ENCODE measurements at regions not wholly inside any gene's neighbourhood (a gene's known extent, or its start where the extent isn't known, plus 50 kb on each side); places are given as distances from the start of the nearest gene placed in this dataset.

DNA sequence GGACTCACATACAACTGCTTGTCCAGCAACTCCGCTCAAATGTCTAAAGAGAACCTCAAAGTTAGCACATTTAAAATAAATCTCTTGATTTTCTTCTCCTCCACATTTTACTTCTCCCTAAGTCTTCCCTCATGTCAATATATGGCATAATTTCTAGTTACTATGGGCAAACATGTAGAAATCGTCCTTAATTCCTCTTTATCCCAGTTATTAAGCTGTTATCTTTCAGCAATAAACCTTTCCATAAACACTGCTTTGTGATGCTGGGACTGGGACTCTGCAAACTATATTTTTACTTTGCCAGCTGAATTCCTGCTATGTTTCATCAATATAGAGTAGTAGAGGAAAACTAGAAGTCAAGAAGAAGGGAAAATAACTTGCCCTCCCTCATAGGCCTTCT is 99.7 kb downstream of the KCNRG start:
- Histone ChIP-seq H3K36me3 (peaks cover 0 to 16% (median 0%) of the 10 kb centered on the region in 9 donors), H3K27me3 (no peaks in the 10 kb centered on the region), H3K4me3 (no peak overlapping the region), H3K4me1 (peaks cover 0 to 81% (median 23%) of the 10 kb centered on the region in 12 donors), H3K27ac (no peak overlapping the region), H3K9me3 (no peaks in the 10 kb centered on the region)
- intact Hi-C loops (cut with DNase I): no loop called here
- 88 to 92% (median 89%) methylated on average over 2 of the region's 2 CpGs for WGBS, 4 donors
- no peak for DNase-seq
- TF ChIP-seq, protein P1, sequence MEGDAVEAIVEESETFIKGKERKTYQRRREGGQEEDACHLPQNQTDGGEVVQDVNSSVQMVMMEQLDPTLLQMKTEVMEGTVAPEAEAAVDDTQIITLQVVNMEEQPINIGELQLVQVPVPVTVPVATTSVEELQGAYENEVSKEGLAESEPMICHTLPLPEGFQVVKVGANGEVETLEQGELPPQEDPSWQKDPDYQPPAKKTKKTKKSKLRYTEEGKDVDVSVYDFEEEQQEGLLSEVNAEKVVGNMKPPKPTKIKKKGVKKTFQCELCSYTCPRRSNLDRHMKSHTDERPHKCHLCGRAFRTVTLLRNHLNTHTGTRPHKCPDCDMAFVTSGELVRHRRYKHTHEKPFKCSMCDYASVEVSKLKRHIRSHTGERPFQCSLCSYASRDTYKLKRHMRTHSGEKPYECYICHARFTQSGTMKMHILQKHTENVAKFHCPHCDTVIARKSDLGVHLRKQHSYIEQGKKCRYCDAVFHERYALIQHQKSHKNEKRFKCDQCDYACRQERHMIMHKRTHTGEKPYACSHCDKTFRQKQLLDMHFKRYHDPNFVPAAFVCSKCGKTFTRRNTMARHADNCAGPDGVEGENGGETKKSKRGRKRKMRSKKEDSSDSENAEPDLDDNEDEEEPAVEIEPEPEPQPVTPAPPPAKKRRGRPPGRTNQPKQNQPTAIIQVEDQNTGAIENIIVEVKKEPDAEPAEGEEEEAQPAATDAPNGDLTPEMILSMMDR (IDR thresholded peaks at IDR 0.05): no peak
- TF ChIP-seq POLR2A (IDR thresholded peaks at IDR 0.05): no peak
- ATAC-seq: no peak

DNA sequence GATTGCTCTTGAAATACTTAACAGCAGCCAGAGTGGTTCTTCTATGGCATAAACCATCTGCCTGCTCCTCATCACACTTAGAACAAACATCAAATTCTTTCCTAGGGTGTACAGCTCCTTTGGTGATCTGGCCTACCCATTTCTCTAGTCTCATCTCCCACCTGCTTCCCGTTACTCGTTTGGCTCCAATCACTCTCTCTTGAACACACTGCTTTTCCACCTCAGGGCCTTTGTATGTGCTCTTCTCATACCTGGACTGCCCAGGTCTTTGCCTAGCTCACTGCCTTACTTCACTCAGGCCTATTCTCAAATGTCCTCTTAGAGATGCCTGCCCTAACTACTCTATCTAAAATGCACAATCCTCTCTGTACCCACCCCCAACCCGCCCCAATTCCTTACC is 100.5 kb downstream of the KCNRG start:
- 93 to 97% (median 96%) methylated on average over 3 of the region's 3 CpGs for WGBS, 4 donors
- TF ChIP-seq, protein P1 (IDR thresholded peaks at IDR 0.05): no peak
- no peak for TF ChIP-seq POLR2A (IDR thresholded peaks at IDR 0.05)
- DNase-seq: no peak
- H3K27me3 ChIP-seq: no peaks in the 10 kb centered on the region
- intact Hi-C loops (cut with DNase I): no loop called here
- peaks cover 0 to 14% (median 0%) of the 10 kb centered on the region in 9 donors for H3K36me3 ChIP-seq
- no peak for ATAC-seq
- peak overlapping the region in 1 of 12 donors; percentile 61 for H3K27ac ChIP-seq
- no peaks in the 10 kb centered on the region for H3K9me3 ChIP-seq
- peaks cover 0 to 80% (median 23%) of the 10 kb centered on the region in 12 donors for H3K4me1 ChIP-seq
- no peak overlapping the region for H3K4me3 ChIP-seq

DNA sequence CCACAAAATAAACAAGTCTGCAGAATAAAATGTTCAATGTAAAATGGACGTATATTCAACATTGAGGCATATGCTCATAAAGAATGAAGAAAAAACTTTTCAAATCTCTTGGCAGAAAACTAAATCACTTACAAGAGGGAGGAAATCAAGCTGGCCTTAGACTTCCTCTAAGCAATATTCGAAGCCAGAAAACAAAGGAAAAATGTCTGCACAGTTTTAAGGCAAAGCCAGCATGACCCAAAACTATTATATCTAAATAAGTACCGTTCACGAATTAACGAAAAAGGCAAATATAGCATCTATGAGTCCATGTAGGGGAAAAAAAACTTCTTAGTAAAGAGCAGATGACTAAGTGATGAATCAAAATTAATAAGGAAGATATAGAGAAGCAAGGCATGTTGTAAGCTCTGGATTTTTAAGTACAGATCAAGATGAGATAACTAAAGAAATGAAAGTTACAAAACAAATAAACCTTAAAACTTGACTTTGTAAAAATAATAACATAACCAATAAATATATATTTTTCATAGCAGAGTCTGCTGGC is 101.3 kb downstream of the KCNRG start:
- Histone ChIP-seq H3K4me1 (peaks cover 0 to 82% (median 27%) of the 10 kb centered on the region in 12 donors), H3K4me3 (peak overlapping the region in 7 of 12 donors; percentile 1 to 30 (median 13)), H3K27ac (peak overlapping the region in 7 of 12 donors; percentile 6 to 61 (median 24)), H3K27me3 (no peaks in the 10 kb centered on the region), H3K9me3 (no peaks in the 10 kb centered on the region), H3K36me3 (peaks cover 0 to 22% (median 0%) of the 10 kb centered on the region in 9 donors)
- ATAC-seq: no peak
- 48 to 58% (median 51%) methylated on average over 5 of the region's 5 CpGs for WGBS, 4 donors
- DNase-seq: no peak
- intact Hi-C loops (cut with DNase I): no loop called here
- TF ChIP-seq, protein P1 (IDR thresholded peaks at IDR 0.05): no peak
- no peak for TF ChIP-seq POLR2A (IDR thresholded peaks at IDR 0.05)

DNA sequence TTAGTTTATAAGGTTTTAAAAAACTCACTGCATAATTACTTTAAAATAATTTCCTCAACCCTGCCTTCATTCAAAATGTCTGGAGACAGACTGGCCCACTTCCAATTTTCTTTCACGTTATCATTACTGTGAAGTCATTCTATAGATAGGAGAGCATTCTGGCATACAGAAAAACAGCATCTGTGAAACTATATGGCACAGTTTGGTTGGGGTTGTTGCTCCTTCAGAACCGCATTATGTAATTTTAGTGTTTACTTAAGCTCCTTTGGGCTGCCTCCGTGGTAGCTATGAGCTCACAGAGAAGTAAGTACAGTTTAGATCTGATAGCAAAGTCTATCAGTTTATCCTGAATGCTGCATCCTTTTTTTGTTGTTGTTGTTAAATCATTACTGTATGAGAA is 104.3 kb downstream of the KCNRG start:
- TF ChIP-seq, protein P1 (IDR thresholded peaks at IDR 0.05): no peak
- TF ChIP-seq POLR2A (IDR thresholded peaks at IDR 0.05): no peak
- intact Hi-C loops (cut with DNase I): no loop called here
- H3K4me1 ChIP-seq: peaks cover 3 to 84% (median 45%) of the 10 kb centered on the region in 12 donors
- DNase-seq (no peak), ATAC-seq (no peak)
- H3K9me3 ChIP-seq: no peaks in the 10 kb centered on the region
- peak overlapping the region in 2 of 12 donors; percentile 23 to 28 for H3K27ac ChIP-seq
- H3K4me3 ChIP-seq: no peak overlapping the region
- 27 to 34% (median 30%) methylated on average over 3 of the region's 3 CpGs for WGBS, 4 donors
- H3K27me3 ChIP-seq: no peaks in the 10 kb centered on the region
- peaks cover 0 to 13% (median 0%) of the 10 kb centered on the region in 9 donors for H3K36me3 ChIP-seq

All from heart left ventricle (tissue), 16 donors.